HCT116 (cell line): ENCODE measurements at regions not wholly inside any gene's neighbourhood (a gene's known extent, or its start where the extent isn't known, plus 50 kb on each side); places are given as distances from the start of the nearest gene placed in this dataset.

Source experiments
- CEBPB ChIP-seq: IDR thresholded peaks from 2 replicates; pipeline ENCODE4 v1.6.1; 2012; ENCODE audit warnings: low read depth
- CTCF ChIP-seq, 3 experiments: fragments of 200-600 bp in 1 of 3; sonication (generic) in 1 of 3; IDR thresholded peaks in 2 of 3; conservative IDR thresholded peaks in 1 of 3; 2 replicates each; pipeline ENCODE4 v1.5.1; 2012 to 2017; ENCODE audit warnings: low read depth in 2 of 3, low read length in 2 of 3, antibody characterized with exemption in 1 of 3, borderline replicate concordance in 1 of 3, control low read depth in 1 of 3, mild to moderate bottlenecking in 1 of 3, mixed read lengths in 1 of 3, mixed run types in 1 of 3, moderate library complexity in 1 of 3; ENCODE audit not compliant: insufficient read depth in 1 of 3
- EZH2phosphoT487 ChIP-seq: fragments of 200-600 bp; IDR thresholded peaks from 2 replicates; pipeline ENCODE4 v1.6.1; 2018; ENCODE audit warnings: antibody characterized with exemption, borderline replicate concordance
- JUND ChIP-seq: IDR thresholded peaks from 2 replicates; pipeline ENCODE4 v1.6.1; 2012
- MAX ChIP-seq: IDR thresholded peaks from 2 replicates; pipeline ENCODE4 v1.6.1; 2012
- POLR2A ChIP-seq: IDR thresholded peaks from 2 replicates; pipeline ENCODE4 v1.7.0; 2011; ENCODE audit warnings: borderline replicate concordance; ENCODE audit not compliant: insufficient read depth, insufficient read length; ENCODE audit errors: extremely low read depth
- POLR2AphosphoS5 ChIP-seq: IDR thresholded peaks from 2 replicates; pipeline ENCODE4 v1.6.1; 2011; ENCODE audit warnings: mild to moderate bottlenecking, low read depth, low read length, moderate library complexity
- ZFX ChIP-seq: fragments of 450-650 bp; IDR thresholded peaks from 2 replicates; pipeline ENCODE4 v1.6.1; 2017

- no peak for TF ChIP-seq CEBPB
- no peak for TF ChIP-seq JUND
- no peak for TF ChIP-seq POLR2AphosphoS5
- no peak for TF ChIP-seq CTCF (IDR thresholded peaks at IDR 0.05 in 2 of 3, conservative IDR thresholded peaks at IDR 0.05 in 1 of 3; ENCODE audit: borderline replicate concordance in 1 of 3, insufficient read depth in 1 of 3, low read depth in 2 of 3, low read length in 2 of 3)
- no peak for TF ChIP-seq POLR2A
- no peak for TF ChIP-seq ZFX
- no peak for TF ChIP-seq MAX
- no peak for TF ChIP-seq EZH2phosphoT487
Measured at GRCh38 chr12:5191803-5192538, 148.3 kb downstream of the KCNA5 start.
